GM19035 (cell line): ENCODE measurements at regions not wholly inside any gene's neighbourhood (a gene's known extent, or its start where the extent isn't known, plus 50 kb on each side); places are given as distances from the start of the nearest gene placed in this dataset.

Experiments used
- ATAC-seq: cut with Tn5 transposase; IDR thresholded peaks from one replicate; pipeline ENCODE4 v1.9.1; 2021; ENCODE audit not compliant: unreplicated experiment

GRCh38 chr9:14434158-14434504 lies 120.2 kb upstream of the NFIB start:
- ATAC-seq: no peak

- ATAC-seq: no peak
Observed at GRCh38 chr9:14433351-14434157, 119.6 kb upstream of the NFIB start.

GRCh38 chr9:14432666-14433350 lies 118.9 kb upstream of the NFIB start:
- no peak for ATAC-seq

- ATAC-seq: no peak
Observed at GRCh38 chr9:14428781-14429230, 114.9 kb upstream of the NFIB start.

GRCh38 chr9:14427419-14427818 lies 113.5 kb upstream of the NFIB start:
- no peak for ATAC-seq

GRCh38 chr9:14424983-14425382 lies 111.0 kb upstream of the NFIB start:
- no peak for ATAC-seq

GRCh38 chr9:14424289-14424688 lies 110.3 kb upstream of the NFIB start:
- no peak for ATAC-seq

- no peak for ATAC-seq
Observed at GRCh38 chr9:14423815-14424261, 109.9 kb upstream of the NFIB start.

GRCh38 chr9:14421291-14421690 lies 107.3 kb upstream of the NFIB start:
- ATAC-seq: no peak

GRCh38 chr9:14418941-14419937 lies 105.3 kb upstream of the NFIB start:
- ATAC-seq: no peak

- no peak for ATAC-seq
Observed at GRCh38 chr9:14418301-14418940, 104.5 kb upstream of the NFIB start.

- no peak for ATAC-seq
Observed at GRCh38 chr9:14417237-14417636, 103.3 kb upstream of the NFIB start.

- ATAC-seq: no peak
Observed at GRCh38 chr9:14415947-14416346, 102.0 kb upstream of the NFIB start.

- no peak for ATAC-seq
Observed at GRCh38 chr9:14413812-14414211, 99.9 kb upstream of the NFIB start.

GRCh38 chr9:14412775-14413174 lies 98.8 kb upstream of the NFIB start:
- ATAC-seq: no peak

GRCh38 chr9:14406463-14406862 lies 92.5 kb upstream of the NFIB start:
- ATAC-seq: no peak

- ATAC-seq: no peak
Observed at GRCh38 chr9:14405176-14405706, 91.3 kb upstream of the NFIB start.

- ATAC-seq: no peak
Observed at GRCh38 chr9:14403081-14403480, 89.1 kb upstream of the NFIB start.

- no peak for ATAC-seq
Observed at GRCh38 chr9:14402583-14402982, 88.6 kb upstream of the NFIB start.

- ATAC-seq: no peak
Observed at GRCh38 chr9:14401911-14402310, 88.0 kb upstream of the NFIB start.

- ATAC-seq: no peak
Observed at GRCh38 chr9:14400658-14400995, 86.7 kb upstream of the NFIB start.
